ENCODE measurements at regions not wholly inside any gene's neighbourhood (a gene's known extent, or its start where the extent isn't known, plus 50 kb on each side); places are given as distances from the start of the nearest gene placed in this dataset.

GRCh38 chr13:99135591-99135990 lies 65.1 kb upstream of the UBAC2 start:
- intact Hi-C loops (cut with micrococcal nuclease; ENCODE audit: unreplicated experiment): no loop called here
- Histone ChIP-seq H3K4me2 (ENCODE audit: low read depth, low read length) (no peak overlapping the region), H3K27me3 (ENCODE audit: control insufficient read depth in 1 of 2, insufficient read depth in 2 of 2, low read length in 2 of 2) (peaks cover 0 to 7% of the 10 kb centered on the region in 2 experiments; a peak in 3 of 5 replicates), H3K9me3 (ENCODE audit: low read length) (no peaks in the 10 kb centered on the region), H3K4me1 (ENCODE audit: insufficient read depth, low read length) (no peaks in the 10 kb centered on the region), H3K4me3 (replicated peaks in 1 of 3; ENCODE audit: insufficient read depth in 1 of 3, low read depth in 2 of 3, low read length in 3 of 3) (no peak overlapping the region), H3K36me3 (replicated peaks in 1 of 2; ENCODE audit: control insufficient read depth in 1 of 2, insufficient read depth in 2 of 2, low read length in 2 of 2) (no peaks in the 10 kb centered on the region), H3K9ac (ENCODE audit: insufficient read depth, low read depth, low read length) (no peak overlapping the region), H2AFZ (ENCODE audit: low read length) (no peak overlapping the region), H3K79me2 (ENCODE audit: insufficient read depth, low read length) (no peaks in the 10 kb centered on the region), H3K27ac (ENCODE audit: extremely low read length, insufficient read depth, low read length) (no peak overlapping the region), H4K20me1 (ENCODE audit: insufficient read depth, low read length) (no peaks in the 10 kb centered on the region)
- CTCF ChIA-PET (ENCODE audit: low intra/inter-chr PET ratio, low total read pairs): no interaction called here
- WGBS (ENCODE audit: low lambda C conversion rate): 10% methylated on average over 4 of the region's 4 CpGs
- POLR2A ChIA-PET: no interaction called here
- ATAC-seq: no peak; the same call in 2 of the 3 replicates
- FAIRE-seq: no peak
- TF ChIP-seq ZNF772 (CRISPR knock-in tag; IDR thresholded peaks at IDR 0.05) (no peak), MIER2 (CRISPR knock-in tag; IDR thresholded peaks at IDR 0.05) (no peak)
- in situ Hi-C loops (cut with HindIII; ENCODE audit: extremely low pct_ligation_motif_present, low pct_unique_long_range_greater_than_20kb): no loop called here
- no peak for DNase-seq (ENCODE audit: low spot score)
- BruUV-seq (replicated peaks): no TSS peak

- no peak for DNase-seq (ENCODE audit: low spot score)
- no peaks in the 10 kb centered on the region for H3K36me3 ChIP-seq (replicated peaks in 1 of 2; ENCODE audit: control insufficient read depth in 1 of 2, insufficient read depth in 2 of 2, low read length in 2 of 2)
- no peak overlapping the region for H3K4me2 ChIP-seq (ENCODE audit: low read depth, low read length)
- no peak overlapping the region for H3K4me3 ChIP-seq (replicated peaks in 1 of 3; ENCODE audit: insufficient read depth in 1 of 3, low read depth in 2 of 3, low read length in 3 of 3)
- no peaks in the 10 kb centered on the region for H3K9me3 ChIP-seq (ENCODE audit: low read length)
- H3K4me1 ChIP-seq (ENCODE audit: insufficient read depth, low read length): no peaks in the 10 kb centered on the region
- 17% methylated on average over 4 of the region's 8 CpGs for WGBS (ENCODE audit: low lambda C conversion rate)
- ATAC-seq: peak; percentile 46
- ChIA-PET CTCF (ENCODE audit: low intra/inter-chr PET ratio, low total read pairs) (no interaction called here), POLR2A (no interaction called here)
- intact Hi-C loops (cut with micrococcal nuclease; ENCODE audit: unreplicated experiment) (no loop called here), in situ Hi-C loops (cut with HindIII; ENCODE audit: extremely low pct_ligation_motif_present, low pct_unique_long_range_greater_than_20kb) (no loop called here)
- peaks cover 0 to 7% of the 10 kb centered on the region in 2 experiments; a peak in 4 of 5 replicates for H3K27me3 ChIP-seq (ENCODE audit: control insufficient read depth in 1 of 2, insufficient read depth in 2 of 2, low read length in 2 of 2)
- no peak for FAIRE-seq
- H3K9ac ChIP-seq (ENCODE audit: insufficient read depth, low read depth, low read length): no peak overlapping the region
- no TSS peak for BruUV-seq (replicated peaks)
- no peak overlapping the region for H2AFZ ChIP-seq (ENCODE audit: low read length)
- H3K79me2 ChIP-seq (ENCODE audit: insufficient read depth, low read length): no peaks in the 10 kb centered on the region
- no peaks in the 10 kb centered on the region for H4K20me1 ChIP-seq (ENCODE audit: insufficient read depth, low read length)
- no peak for TF ChIP-seq PRMT3 (CRISPR knock-in tag; IDR thresholded peaks at IDR 0.05; ENCODE audit: borderline replicate concordance, low read depth)
- TF ChIP-seq LBX2 (CRISPR knock-in tag; IDR thresholded peaks at IDR 0.05; ENCODE audit: borderline replicate concordance): no peak
- no peak for TF ChIP-seq U2AF1 (optimal IDR thresholded peaks at IDR 0.05; ENCODE audit: low read depth, low read length)
- TF ChIP-seq KLF16 (CRISPR knock-in tag; IDR thresholded peaks at IDR 0.05): no peak
- TF ChIP-seq MTA3 (CRISPR knock-in tag; IDR thresholded peaks at IDR 0.05): no peak
- TF ChIP-seq ZNF839 (CRISPR knock-in tag; IDR thresholded peaks at IDR 0.05; ENCODE audit: borderline replicate concordance): no peak
- TF ChIP-seq MAX (IDR thresholded peaks at IDR 0.05): no peak
- TF ChIP-seq ATF1 (CRISPR knock-in tag; IDR thresholded peaks at IDR 0.05): no peak
- no peak for TF ChIP-seq HNRNPH1 (optimal IDR thresholded peaks at IDR 0.05; ENCODE audit: low read depth, low read length)
- no peak for TF ChIP-seq CREB1 (IDR thresholded peaks at IDR 0.05)
- TF ChIP-seq CREB1 (CRISPR knock-in tag; IDR thresholded peaks at IDR 0.05): no peak
- TF ChIP-seq CHCHD3 (CRISPR knock-in tag; IDR thresholded peaks at IDR 0.05): no peak
- TF ChIP-seq CHD2 (IDR thresholded peaks at IDR 0.05; ENCODE audit: low read depth, low read length): no peak
- TF ChIP-seq SIN3A (IDR thresholded peaks at IDR 0.05; ENCODE audit: borderline replicate concordance, low read depth, low read length): no peak
- no peak overlapping the region for H3K27ac ChIP-seq (ENCODE audit: extremely low read length, insufficient read depth, low read length)
Measured at GRCh38 chr13:99136427-99136954, 64.2 kb upstream of the UBAC2 start.

Measured in HepG2 (cell line).